ENCODE measurements at regions not wholly inside any gene's neighbourhood (a gene's known extent, or its start where the extent isn't known, plus 50 kb on each side); places are given as distances from the start of the nearest gene placed in this dataset.

DNA sequence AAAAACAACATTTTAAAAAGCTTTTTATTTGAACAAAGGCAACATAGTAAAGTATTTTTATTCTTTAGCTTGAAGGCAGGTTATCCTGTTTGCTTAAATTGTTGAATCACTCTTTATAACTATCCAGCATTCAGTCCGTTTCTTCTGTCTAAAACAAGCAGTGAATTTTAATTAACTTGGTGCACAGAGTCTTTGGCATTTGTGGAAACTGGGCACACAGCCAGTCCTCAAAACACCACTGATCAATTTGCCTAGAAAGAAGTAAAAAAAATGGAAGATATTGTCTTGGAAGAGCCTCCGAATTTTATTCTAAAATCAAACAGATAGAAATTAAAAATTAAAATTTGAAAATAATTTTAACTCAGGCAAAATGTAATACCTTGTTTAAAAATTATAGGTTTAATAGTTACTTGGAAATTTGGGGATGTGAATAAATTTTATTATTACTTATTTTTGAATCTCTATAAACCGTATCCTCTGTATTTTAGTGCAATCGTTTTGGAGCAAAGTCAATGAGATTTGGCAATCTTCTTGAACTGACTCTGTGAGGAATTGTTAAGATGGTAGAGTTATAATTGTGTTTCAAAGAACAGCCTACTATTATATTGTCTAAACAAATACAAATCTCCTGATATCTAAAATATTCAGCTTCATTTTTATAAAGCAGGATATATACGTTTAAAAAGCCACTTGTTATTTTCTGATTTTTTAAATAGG is 927.0 kb downstream of the SLC16A7 start:
- Mint-ChIP-seq H3K4me1 (no peaks in the 10 kb centered on the region), H3K27me3 (ENCODE audit: low read depth, poor library complexity) (no peaks in the 10 kb centered on the region), H3K9me3 (no peaks in the 10 kb centered on the region), H3K36me3 (ENCODE audit: low read depth) (no peaks in the 10 kb centered on the region), H3K4me3 (no peak overlapping the region), H3K27ac (no peak overlapping the region)
- no peak for DNase-seq
- TF ChIP-seq, protein P1, sequence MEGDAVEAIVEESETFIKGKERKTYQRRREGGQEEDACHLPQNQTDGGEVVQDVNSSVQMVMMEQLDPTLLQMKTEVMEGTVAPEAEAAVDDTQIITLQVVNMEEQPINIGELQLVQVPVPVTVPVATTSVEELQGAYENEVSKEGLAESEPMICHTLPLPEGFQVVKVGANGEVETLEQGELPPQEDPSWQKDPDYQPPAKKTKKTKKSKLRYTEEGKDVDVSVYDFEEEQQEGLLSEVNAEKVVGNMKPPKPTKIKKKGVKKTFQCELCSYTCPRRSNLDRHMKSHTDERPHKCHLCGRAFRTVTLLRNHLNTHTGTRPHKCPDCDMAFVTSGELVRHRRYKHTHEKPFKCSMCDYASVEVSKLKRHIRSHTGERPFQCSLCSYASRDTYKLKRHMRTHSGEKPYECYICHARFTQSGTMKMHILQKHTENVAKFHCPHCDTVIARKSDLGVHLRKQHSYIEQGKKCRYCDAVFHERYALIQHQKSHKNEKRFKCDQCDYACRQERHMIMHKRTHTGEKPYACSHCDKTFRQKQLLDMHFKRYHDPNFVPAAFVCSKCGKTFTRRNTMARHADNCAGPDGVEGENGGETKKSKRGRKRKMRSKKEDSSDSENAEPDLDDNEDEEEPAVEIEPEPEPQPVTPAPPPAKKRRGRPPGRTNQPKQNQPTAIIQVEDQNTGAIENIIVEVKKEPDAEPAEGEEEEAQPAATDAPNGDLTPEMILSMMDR (IDR thresholded peaks at IDR 0.05), result no peak

DNA sequence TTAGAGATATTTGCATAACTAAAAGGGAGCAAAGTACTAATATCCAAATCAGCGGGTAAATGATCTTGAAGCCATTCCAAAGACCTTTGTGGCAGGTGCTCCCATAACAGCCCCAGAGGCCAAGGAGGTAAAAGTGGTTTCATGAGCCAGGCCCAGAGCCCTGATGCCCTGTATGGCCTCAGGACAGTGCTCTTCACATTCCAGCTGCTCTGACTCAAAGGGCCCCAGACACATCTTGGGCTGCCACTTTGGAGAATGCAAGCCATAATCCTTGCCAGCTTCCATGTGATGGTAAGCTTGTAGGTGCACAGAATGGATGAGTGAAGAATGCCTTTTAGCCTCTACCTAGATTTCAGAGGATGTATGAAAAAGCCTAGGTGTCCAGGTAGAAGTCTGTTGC is 933.4 kb downstream of the SLC16A7 start:
- H3K4me3 Mint-ChIP-seq, result no peak overlapping the region
- no peak overlapping the region for H3K27ac Mint-ChIP-seq
- TF ChIP-seq, protein P1 (IDR thresholded peaks at IDR 0.05), result no peak
- H3K9me3 Mint-ChIP-seq, result no peaks in the 10 kb centered on the region
- no peaks in the 10 kb centered on the region for H3K27me3 Mint-ChIP-seq (ENCODE audit: low read depth, poor library complexity)
- DNase-seq, result no peak
- no peaks in the 10 kb centered on the region for H3K36me3 Mint-ChIP-seq (ENCODE audit: low read depth)
- H3K4me1 Mint-ChIP-seq, result no peaks in the 10 kb centered on the region

DNA sequence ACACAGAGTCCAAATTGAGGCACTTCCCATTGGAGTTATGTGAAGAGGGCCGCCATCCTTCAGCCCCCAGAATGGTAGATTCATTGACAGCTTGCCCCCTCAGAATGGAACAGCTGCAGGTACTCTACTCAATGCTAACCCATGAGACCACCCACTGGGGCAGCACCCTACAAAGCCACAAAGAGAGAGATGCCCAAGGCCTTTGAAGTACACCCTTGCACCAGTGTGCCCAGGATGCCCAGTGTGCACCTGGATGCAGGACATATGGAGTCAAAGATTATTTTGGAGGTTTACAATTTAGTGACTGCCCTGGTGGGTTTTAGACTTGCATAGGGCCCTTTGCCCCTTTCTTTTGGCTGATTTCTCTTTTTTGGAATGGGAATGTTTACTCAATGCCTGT is 933.9 kb downstream of the SLC16A7 start:
- no peak overlapping the region for H3K4me3 Mint-ChIP-seq
- no peaks in the 10 kb centered on the region for H3K27me3 Mint-ChIP-seq (ENCODE audit: low read depth, poor library complexity)
- no peak overlapping the region for H3K27ac Mint-ChIP-seq
- H3K4me1 Mint-ChIP-seq, result no peaks in the 10 kb centered on the region
- DNase-seq, result no peak
- TF ChIP-seq, protein P1 (IDR thresholded peaks at IDR 0.05), result no peak
- no peaks in the 10 kb centered on the region for H3K9me3 Mint-ChIP-seq
- H3K36me3 Mint-ChIP-seq (ENCODE audit: low read depth), result no peaks in the 10 kb centered on the region

DNA sequence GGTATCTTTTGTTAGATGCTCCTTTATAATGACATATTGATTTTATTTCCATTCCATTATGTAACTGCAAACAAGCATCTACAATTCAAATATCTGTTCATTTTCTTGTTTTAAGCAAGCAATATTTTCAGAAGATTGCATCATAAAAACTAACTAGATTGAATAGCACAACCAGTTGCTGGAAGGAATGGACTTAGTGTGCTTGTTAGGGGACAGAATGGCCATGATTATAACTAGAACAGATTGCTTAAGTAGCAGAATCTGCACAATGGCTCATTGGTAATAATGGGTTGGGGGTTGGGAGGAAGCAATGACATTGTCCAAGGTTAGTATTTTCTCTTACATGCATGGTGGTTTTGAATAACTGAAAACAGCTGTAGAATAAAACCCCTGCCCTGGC is 939.5 kb downstream of the SLC16A7 start:
- no peak overlapping the region for H3K4me3 Mint-ChIP-seq
- H3K27ac Mint-ChIP-seq, result no peak overlapping the region
- no peak for DNase-seq
- H3K9me3 Mint-ChIP-seq, result no peaks in the 10 kb centered on the region
- H3K4me1 Mint-ChIP-seq, result no peaks in the 10 kb centered on the region
- no peaks in the 10 kb centered on the region for H3K27me3 Mint-ChIP-seq (ENCODE audit: low read depth, poor library complexity)
- H3K36me3 Mint-ChIP-seq (ENCODE audit: low read depth), result no peaks in the 10 kb centered on the region
- TF ChIP-seq, protein P1 (IDR thresholded peaks at IDR 0.05), result no peak

DNA sequence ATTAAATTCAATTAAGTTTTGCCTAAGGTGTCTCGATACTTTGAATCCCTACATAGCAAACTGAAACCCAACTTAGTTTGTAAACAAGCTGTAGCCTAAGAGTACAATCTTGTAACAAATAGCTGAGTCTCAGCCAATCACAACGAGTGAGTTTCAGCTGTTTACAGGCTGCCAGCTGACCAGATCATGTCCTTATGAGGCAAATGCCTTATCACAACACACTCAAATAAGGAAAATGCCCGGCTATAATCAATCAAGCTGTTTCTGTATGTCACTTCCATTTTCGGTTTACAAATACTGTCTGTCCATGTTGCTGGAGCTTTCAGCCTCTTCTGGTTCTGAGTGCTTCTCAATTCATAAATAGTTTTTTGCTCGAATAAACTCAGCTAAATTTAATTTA is 943.8 kb downstream of the SLC16A7 start:
- TF ChIP-seq, protein P1 (IDR thresholded peaks at IDR 0.05), result no peak
- Mint-ChIP-seq H3K4me1 (no peaks in the 10 kb centered on the region), H3K4me3 (no peak overlapping the region), H3K27me3 (ENCODE audit: low read depth, poor library complexity) (no peaks in the 10 kb centered on the region), H3K9me3 (no peaks in the 10 kb centered on the region), H3K27ac (no peak overlapping the region), H3K36me3 (ENCODE audit: low read depth) (no peaks in the 10 kb centered on the region)
- DNase-seq, result no peak

DNA sequence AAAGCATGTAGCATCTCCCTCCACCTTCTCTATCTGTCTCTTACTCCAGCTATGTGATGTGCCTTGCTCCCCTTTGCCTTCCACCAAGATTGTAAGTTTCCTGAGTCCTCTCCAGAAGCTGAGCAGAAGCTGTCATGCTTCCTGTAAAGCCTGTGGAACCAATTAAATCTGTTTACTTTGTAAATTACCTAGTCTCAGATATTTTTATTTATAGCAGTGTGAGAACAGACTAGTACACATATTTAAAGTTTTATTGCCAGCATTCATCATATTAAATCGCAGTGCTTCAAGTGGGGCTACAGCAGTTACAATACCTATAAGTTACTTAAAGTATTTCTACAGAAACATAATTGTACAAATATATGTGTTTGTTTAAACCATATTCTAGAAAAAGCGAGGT is 973.1 kb downstream of the SLC16A7 start:
- no peaks in the 10 kb centered on the region for H3K36me3 Mint-ChIP-seq (ENCODE audit: low read depth)
- H3K4me1 Mint-ChIP-seq, result no peaks in the 10 kb centered on the region
- peaks cover 3% of the 10 kb centered on the region for H3K27me3 Mint-ChIP-seq (ENCODE audit: low read depth, poor library complexity)
- TF ChIP-seq, protein P1 (IDR thresholded peaks at IDR 0.05), result no peak
- no peaks in the 10 kb centered on the region for H3K9me3 Mint-ChIP-seq
- no peak for DNase-seq
- H3K27ac Mint-ChIP-seq, result no peak overlapping the region
- no peak overlapping the region for H3K4me3 Mint-ChIP-seq

Measured in nephron progenitor cell (in vitro differentiated cells).